KMS-11 (cell line): ENCODE measurements at regions not wholly inside any gene's neighbourhood (a gene's known extent, or its start where the extent isn't known, plus 50 kb on each side); places are given as distances from the start of the nearest gene placed in this dataset.

ENCODE experiments used
- H2AFZ ChIP-seq: fragments of 200-600 bp; sonication (generic); 2 replicates; pipeline ENCODE4 v1.6.1; 2016; ENCODE audit warnings: antibody characterized with exemption, mixed run types, low read depth
- H3K27ac ChIP-seq: fragments of 200-600 bp; sonication (generic); 2 replicates; pipeline ENCODE4 v1.6.1; 2016; ENCODE audit warnings: mild to moderate bottlenecking, mixed run types
- H3K27me3 ChIP-seq: fragments of 200-600 bp; sonication (generic); 2 replicates; pipeline ENCODE4 v1.6.1; 2017; ENCODE audit warnings: mild to moderate bottlenecking, low read depth, mixed run types, moderate library complexity; ENCODE audit not compliant: insufficient read depth
- H3K36me3 ChIP-seq: fragments of 200-600 bp; sonication (generic); 2 replicates; pipeline ENCODE4 v1.6.1; 2017; ENCODE audit warnings: mild to moderate bottlenecking, mixed run types; ENCODE audit not compliant: insufficient read depth
- H3K4me1 ChIP-seq: fragments of 200-600 bp; sonication (generic); 2 replicates; pipeline ENCODE4 v1.6.1; 2016; ENCODE audit warnings: mild to moderate bottlenecking, low read depth, mixed run types; ENCODE audit not compliant: poor library complexity, severe bottlenecking
- H3K4me2 ChIP-seq: fragments of 200-600 bp; sonication (generic); 2 replicates; pipeline ENCODE4 v1.7.0; 2016; ENCODE audit warnings: mild to moderate bottlenecking, mixed run types
- H3K4me3 ChIP-seq: fragments of 200-600 bp; sonication (generic); IDR thresholded peaks from 2 replicates; pipeline ENCODE4 v1.6.1; 2017; ENCODE audit warnings: low read depth, low read length, mixed read lengths; ENCODE audit not compliant: insufficient read depth
- H3K79me2 ChIP-seq: fragments of 200-600 bp; sonication (generic); 2 replicates; pipeline ENCODE4 v1.6.1; 2016; ENCODE audit warnings: low read depth, mixed run types; ENCODE audit not compliant: insufficient read depth
- H3K9ac ChIP-seq: fragments of 200-600 bp; sonication (generic); 2 replicates; pipeline ENCODE4 v1.6.1; 2016; ENCODE audit warnings: mild to moderate bottlenecking, mixed run types
- H4K20me1 ChIP-seq: fragments of 200-600 bp; sonication (generic); 2 replicates; pipeline ENCODE4 v1.6.1; 2016; ENCODE audit warnings: mild to moderate bottlenecking, mixed run types; ENCODE audit not compliant: insufficient read depth
- TF ChIP-seq, protein P1 (sequence below): fragments of 200-600 bp; sonication (generic); conservative IDR thresholded peaks from 2 replicates; pipeline ENCODE4 v1.6.1; 2017; ENCODE audit warnings: low read depth, mild to moderate bottlenecking, antibody characterized with exemption, low read length, moderate library complexity, mixed read lengths

DNA sequence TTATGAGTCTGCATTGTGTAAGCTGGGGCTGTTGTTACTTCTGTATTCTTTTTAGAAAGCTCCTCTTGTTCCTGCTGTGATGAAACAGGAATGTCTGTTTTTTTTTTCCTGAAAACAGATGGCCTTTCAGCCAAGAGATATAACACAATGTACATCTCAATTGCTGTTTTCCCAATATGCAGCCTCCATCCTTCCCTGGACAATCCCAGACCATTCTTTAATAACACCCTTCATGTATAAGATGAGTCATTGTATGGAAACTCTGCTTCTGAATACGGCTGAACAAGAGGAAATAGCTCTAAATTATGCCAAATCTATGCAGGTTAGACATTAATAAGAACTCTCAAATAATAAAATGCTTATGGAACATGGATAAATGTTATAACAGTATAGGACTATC is 60.2 kb upstream of the LRRC4C start:
- Histone ChIP-seq H3K4me1 (no peaks in the 10 kb centered on the region), H3K27me3 (no peaks in the 10 kb centered on the region), H3K36me3 (no peaks in the 10 kb centered on the region), H3K4me3 (no peak overlapping the region), H4K20me1 (no peaks in the 10 kb centered on the region), H3K27ac (no peak overlapping the region), H3K79me2 (no peaks in the 10 kb centered on the region), H3K4me2 (no peak overlapping the region), H2AFZ (no peak overlapping the region), H3K9ac (no peak overlapping the region)
- TF ChIP-seq, protein P1, sequence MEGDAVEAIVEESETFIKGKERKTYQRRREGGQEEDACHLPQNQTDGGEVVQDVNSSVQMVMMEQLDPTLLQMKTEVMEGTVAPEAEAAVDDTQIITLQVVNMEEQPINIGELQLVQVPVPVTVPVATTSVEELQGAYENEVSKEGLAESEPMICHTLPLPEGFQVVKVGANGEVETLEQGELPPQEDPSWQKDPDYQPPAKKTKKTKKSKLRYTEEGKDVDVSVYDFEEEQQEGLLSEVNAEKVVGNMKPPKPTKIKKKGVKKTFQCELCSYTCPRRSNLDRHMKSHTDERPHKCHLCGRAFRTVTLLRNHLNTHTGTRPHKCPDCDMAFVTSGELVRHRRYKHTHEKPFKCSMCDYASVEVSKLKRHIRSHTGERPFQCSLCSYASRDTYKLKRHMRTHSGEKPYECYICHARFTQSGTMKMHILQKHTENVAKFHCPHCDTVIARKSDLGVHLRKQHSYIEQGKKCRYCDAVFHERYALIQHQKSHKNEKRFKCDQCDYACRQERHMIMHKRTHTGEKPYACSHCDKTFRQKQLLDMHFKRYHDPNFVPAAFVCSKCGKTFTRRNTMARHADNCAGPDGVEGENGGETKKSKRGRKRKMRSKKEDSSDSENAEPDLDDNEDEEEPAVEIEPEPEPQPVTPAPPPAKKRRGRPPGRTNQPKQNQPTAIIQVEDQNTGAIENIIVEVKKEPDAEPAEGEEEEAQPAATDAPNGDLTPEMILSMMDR, result no peak

DNA sequence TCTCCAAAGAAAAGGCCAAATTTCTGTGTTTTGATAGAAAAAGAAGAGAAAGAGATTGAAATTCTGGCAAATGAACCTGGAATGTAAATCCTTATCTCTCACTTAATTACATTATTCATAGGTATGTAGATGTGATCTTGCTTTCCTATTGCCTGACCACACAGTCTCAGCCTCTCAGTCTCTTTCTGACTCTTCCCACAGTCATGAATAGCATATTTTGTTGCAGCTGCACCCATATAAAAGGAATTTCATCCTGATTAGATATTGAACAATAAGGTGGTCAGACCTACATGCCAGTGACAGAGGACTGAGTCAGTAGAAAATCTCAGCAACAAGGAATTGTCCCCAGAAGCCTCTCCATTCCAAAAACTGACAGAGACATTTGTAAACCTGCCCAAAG is 62.9 kb upstream of the LRRC4C start:
- no peak overlapping the region for H3K4me2 ChIP-seq
- no peaks in the 10 kb centered on the region for H3K79me2 ChIP-seq
- H3K36me3 ChIP-seq, result no peaks in the 10 kb centered on the region
- H4K20me1 ChIP-seq, result no peaks in the 10 kb centered on the region
- no peaks in the 10 kb centered on the region for H3K4me1 ChIP-seq
- TF ChIP-seq, protein P1, result no peak
- H2AFZ ChIP-seq, result no peak overlapping the region
- no peak overlapping the region for H3K27ac ChIP-seq
- no peaks in the 10 kb centered on the region for H3K27me3 ChIP-seq
- H3K9ac ChIP-seq, result no peak overlapping the region
- no peak overlapping the region for H3K4me3 ChIP-seq

DNA sequence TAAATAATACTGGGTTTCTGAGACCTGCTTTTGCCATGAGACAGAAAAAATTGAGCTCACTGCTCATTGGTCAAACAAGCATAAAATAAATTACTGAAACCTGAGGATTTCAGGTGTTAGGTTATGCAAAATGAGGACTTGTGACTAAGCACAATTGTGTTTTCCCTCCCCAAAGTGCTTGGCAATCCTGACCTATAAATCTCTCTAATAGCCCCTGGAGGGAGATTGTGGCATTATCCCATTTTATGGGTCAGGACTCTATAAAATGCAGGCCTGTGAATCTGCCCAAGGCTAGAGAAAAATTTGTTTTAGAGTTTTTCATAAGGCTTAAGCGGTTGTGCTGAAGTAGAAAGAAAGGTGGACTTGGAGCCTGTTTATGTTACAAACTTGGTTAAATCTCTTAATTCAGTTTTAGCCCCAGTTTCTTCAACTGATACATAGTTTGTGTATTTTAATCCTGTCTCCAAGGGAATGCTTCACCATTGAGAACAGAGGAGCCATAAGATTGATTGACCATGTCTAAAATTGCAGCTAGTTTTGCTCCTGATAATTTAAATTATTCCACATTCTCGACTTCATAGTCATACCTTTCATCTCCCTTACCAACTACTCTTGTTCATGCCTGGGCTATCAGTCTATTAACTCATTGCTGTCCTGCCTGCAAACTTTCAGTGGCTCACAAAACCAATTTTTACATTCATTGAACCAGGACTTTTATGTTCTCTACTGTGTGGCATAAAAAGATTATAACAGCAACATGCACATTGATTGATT is 63.6 kb upstream of the LRRC4C start:
- no peaks in the 10 kb centered on the region for H3K79me2 ChIP-seq
- H3K4me3 ChIP-seq, result no peak overlapping the region
- no peak overlapping the region for H3K4me2 ChIP-seq
- no peak overlapping the region for H3K9ac ChIP-seq
- H3K36me3 ChIP-seq, result no peaks in the 10 kb centered on the region
- TF ChIP-seq, protein P1, result no peak
- H3K27ac ChIP-seq, result no peak overlapping the region
- no peaks in the 10 kb centered on the region for H3K27me3 ChIP-seq
- H2AFZ ChIP-seq, result no peak overlapping the region
- no peaks in the 10 kb centered on the region for H3K4me1 ChIP-seq
- H4K20me1 ChIP-seq, result no peaks in the 10 kb centered on the region

DNA sequence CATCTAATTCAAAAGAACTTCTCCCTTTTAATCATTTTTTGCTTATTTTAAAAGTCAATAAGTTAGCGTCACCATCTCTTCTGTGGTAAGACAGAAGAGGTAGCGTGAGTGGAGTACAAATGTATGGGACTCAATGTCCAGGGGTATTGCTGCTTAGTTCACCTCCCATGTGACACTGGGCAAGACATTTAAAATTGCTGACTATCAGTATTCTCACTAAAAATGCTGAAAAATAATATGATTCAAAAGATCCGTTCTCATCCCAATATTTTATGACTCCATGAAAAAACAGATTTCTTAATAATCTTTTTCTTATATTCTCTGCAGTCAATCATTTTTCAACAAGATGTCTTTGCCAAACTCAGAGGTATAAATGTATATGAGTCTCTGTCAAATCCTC is 68.1 kb upstream of the LRRC4C start:
- Histone ChIP-seq H3K27ac (no peak overlapping the region), H2AFZ (no peak overlapping the region), H3K9ac (no peak overlapping the region), H3K4me3 (no peak overlapping the region), H3K27me3 (no peaks in the 10 kb centered on the region), H3K36me3 (no peaks in the 10 kb centered on the region), H3K4me1 (no peaks in the 10 kb centered on the region), H3K4me2 (no peak overlapping the region), H3K79me2 (no peaks in the 10 kb centered on the region), H4K20me1 (no peaks in the 10 kb centered on the region)
- TF ChIP-seq, protein P1, result no peak
